ENCODE measurements at regions not wholly inside any gene's neighbourhood (a gene's known extent, or its start where the extent isn't known, plus 50 kb on each side); places are given as distances from the start of the nearest gene placed in this dataset.

DNA sequence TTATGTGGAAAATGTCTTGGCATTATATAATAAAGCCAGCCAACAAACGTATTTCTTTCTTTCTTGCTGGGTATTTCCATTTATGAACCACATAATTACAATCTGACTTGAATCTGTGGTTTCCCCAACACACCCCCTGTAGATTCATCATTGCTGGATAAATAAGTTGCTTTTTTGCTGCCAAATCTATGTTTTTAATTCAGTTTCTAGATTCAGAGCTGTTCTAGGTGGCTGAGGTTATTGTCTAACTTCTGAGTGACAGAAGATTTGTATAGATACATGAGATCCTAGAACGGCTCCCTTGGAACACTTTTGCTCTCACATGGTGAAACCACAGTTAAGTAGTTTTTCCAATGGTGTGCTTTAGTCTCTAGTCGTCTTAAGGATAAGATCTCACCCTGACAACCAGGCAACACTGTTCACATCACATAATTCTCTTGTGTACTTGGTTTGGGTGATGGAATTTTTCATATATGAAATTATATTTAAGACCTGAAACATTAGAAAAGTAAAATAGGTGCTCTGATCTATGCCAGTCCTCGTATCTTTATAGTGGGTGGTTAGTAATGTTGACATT is 239.1 kb downstream of the KLF12 start:
- TF ChIP-seq CTCF (IDR thresholded peaks at IDR 0.05; ENCODE audit: poor library complexity) = no peak
- no peak for TF ChIP-seq EZH2phosphoT487 (IDR thresholded peaks at IDR 0.05; ENCODE audit: low read depth, severe bottlenecking, unreplicated experiment)
- no peak for TF ChIP-seq EZH2 (IDR thresholded peaks at IDR 0.05; ENCODE audit: borderline replicate concordance)

Data from hepatocyte (in vitro differentiated cells).